ENCODE measurements at regions not wholly inside any gene's neighbourhood (a gene's known extent, or its start where the extent isn't known, plus 50 kb on each side); places are given as distances from the start of the nearest gene placed in this dataset.

DNA sequence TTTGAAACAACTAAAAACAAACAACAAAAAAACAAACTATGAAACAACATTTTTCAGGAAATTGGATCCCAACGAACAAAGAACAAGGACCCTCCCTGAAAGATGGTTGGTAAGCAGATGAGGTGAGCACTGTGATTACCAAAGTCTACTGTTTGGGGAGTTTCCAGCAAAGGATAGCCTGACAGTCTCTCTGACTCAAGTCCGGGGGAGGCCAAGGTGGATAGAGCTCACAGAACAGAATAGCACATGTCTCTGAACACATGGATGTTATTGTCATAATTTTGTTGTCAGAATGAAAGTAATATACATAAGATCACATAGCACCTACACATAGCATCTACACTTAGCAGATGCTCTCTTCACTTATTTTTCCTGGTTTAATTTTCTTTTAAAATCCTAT, 501.3 kb upstream of the TENM4 start:
- no peak for TF ChIP-seq POLR2A (IDR thresholded peaks at IDR 0.05; ENCODE audit: low read length)
- TF ChIP-seq EHMT2 (IDR thresholded peaks at IDR 0.05; ENCODE audit: low read depth) = no peak
- no peak for TF ChIP-seq RFX5 (IDR thresholded peaks at IDR 0.05)
- no peak for TF ChIP-seq ZNF302 (CRISPR knock-in tag; IDR thresholded peaks at IDR 0.05)
- TF ChIP-seq, protein P1, sequence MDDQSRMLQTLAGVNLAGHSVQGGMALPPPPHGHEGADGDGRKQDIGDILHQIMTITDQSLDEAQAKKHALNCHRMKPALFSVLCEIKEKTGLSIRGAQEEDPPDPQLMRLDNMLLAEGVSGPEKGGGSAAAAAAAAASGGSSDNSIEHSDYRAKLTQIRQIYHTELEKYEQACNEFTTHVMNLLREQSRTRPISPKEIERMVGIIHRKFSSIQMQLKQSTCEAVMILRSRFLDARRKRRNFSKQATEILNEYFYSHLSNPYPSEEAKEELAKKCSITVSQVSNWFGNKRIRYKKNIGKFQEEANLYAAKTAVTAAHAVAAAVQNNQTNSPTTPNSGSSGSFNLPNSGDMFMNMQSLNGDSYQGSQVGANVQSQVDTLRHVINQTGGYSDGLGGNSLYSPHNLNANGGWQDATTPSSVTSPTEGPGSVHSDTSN (IDR thresholded peaks at IDR 0.05) = no peak
- TF ChIP-seq, protein P2, sequence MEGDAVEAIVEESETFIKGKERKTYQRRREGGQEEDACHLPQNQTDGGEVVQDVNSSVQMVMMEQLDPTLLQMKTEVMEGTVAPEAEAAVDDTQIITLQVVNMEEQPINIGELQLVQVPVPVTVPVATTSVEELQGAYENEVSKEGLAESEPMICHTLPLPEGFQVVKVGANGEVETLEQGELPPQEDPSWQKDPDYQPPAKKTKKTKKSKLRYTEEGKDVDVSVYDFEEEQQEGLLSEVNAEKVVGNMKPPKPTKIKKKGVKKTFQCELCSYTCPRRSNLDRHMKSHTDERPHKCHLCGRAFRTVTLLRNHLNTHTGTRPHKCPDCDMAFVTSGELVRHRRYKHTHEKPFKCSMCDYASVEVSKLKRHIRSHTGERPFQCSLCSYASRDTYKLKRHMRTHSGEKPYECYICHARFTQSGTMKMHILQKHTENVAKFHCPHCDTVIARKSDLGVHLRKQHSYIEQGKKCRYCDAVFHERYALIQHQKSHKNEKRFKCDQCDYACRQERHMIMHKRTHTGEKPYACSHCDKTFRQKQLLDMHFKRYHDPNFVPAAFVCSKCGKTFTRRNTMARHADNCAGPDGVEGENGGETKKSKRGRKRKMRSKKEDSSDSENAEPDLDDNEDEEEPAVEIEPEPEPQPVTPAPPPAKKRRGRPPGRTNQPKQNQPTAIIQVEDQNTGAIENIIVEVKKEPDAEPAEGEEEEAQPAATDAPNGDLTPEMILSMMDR (IDR thresholded peaks at IDR 0.05) = no peak
- no peak for TF ChIP-seq NR3C1 (IDR thresholded peaks at IDR 0.05)
- TF ChIP-seq, protein P3, sequence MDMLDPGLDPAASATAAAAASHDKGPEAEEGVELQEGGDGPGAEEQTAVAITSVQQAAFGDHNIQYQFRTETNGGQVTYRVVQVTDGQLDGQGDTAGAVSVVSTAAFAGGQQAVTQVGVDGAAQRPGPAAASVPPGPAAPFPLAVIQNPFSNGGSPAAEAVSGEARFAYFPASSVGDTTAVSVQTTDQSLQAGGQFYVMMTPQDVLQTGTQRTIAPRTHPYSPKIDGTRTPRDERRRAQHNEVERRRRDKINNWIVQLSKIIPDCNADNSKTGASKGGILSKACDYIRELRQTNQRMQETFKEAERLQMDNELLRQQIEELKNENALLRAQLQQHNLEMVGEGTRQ (IDR thresholded peaks at IDR 0.05) = no peak
- TF ChIP-seq RAD21 (conservative IDR thresholded peaks at IDR 0.05 in 1 of 2, IDR thresholded peaks at IDR 0.05 in 1 of 2) = no peak
- no peak for TF ChIP-seq MAFK (IDR thresholded peaks at IDR 0.05; ENCODE audit: partially characterized antibody)
- TF ChIP-seq CEBPB (IDR thresholded peaks at IDR 0.05) = no peak
